ENCODE measurements at regions not wholly inside any gene's neighbourhood (a gene's known extent, or its start where the extent isn't known, plus 50 kb on each side); places are given as distances from the start of the nearest gene placed in this dataset.

- no peaks in the 10 kb centered on the region for H3K27me3 ChIP-seq (ENCODE audit: control insufficient read depth in 1 of 2, insufficient read depth in 2 of 2, low read length in 2 of 2)
- H3K4me1 ChIP-seq (ENCODE audit: insufficient read depth, low read length): no peaks in the 10 kb centered on the region
- ChIA-PET POLR2A (no interaction called here), CTCF (no interaction called here)
- TF ChIP-seq, protein P1, sequence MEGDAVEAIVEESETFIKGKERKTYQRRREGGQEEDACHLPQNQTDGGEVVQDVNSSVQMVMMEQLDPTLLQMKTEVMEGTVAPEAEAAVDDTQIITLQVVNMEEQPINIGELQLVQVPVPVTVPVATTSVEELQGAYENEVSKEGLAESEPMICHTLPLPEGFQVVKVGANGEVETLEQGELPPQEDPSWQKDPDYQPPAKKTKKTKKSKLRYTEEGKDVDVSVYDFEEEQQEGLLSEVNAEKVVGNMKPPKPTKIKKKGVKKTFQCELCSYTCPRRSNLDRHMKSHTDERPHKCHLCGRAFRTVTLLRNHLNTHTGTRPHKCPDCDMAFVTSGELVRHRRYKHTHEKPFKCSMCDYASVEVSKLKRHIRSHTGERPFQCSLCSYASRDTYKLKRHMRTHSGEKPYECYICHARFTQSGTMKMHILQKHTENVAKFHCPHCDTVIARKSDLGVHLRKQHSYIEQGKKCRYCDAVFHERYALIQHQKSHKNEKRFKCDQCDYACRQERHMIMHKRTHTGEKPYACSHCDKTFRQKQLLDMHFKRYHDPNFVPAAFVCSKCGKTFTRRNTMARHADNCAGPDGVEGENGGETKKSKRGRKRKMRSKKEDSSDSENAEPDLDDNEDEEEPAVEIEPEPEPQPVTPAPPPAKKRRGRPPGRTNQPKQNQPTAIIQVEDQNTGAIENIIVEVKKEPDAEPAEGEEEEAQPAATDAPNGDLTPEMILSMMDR (IDR thresholded peaks at IDR 0.05): no peak
- no peaks in the 10 kb centered on the region for H3K27me3 Mint-ChIP-seq
- H3K27ac ChIP-seq (ENCODE audit: low read depth in 1 of 2, low read length in 2 of 2): no peak overlapping the region
- no peaks in the 10 kb centered on the region for H3K4me1 Mint-ChIP-seq (ENCODE audit: low read depth)
- ATAC-seq (ENCODE audit: poor library complexity): no peak
- no peak overlapping the region for H3K4me3 Mint-ChIP-seq
- H3K36me3 Mint-ChIP-seq (ENCODE audit: low read depth): no peaks in the 10 kb centered on the region
- H3K4me3 ChIP-seq (ENCODE audit: low read length): no peak overlapping the region
- peaks cover 0 to 4% of the 10 kb centered on the region in 2 experiments for H3K9me3 ChIP-seq (ENCODE audit: control insufficient read depth in 1 of 2, insufficient read depth in 1 of 2, low read length in 2 of 2)
- DNase-seq: no peak
- H3K9me3 Mint-ChIP-seq: peaks cover 7% of the 10 kb centered on the region
- no peaks in the 10 kb centered on the region for H3K36me3 ChIP-seq (ENCODE audit: insufficient read depth, low read length)
- no peak overlapping the region for H3K27ac Mint-ChIP-seq
- intact Hi-C loops (cut with DNase I, micrococcal nuclease): no loop called here
These were observed 1543.0 kb downstream of the OTOL1 start for GRCh38 chr3:163039636-163040035.

DNA sequence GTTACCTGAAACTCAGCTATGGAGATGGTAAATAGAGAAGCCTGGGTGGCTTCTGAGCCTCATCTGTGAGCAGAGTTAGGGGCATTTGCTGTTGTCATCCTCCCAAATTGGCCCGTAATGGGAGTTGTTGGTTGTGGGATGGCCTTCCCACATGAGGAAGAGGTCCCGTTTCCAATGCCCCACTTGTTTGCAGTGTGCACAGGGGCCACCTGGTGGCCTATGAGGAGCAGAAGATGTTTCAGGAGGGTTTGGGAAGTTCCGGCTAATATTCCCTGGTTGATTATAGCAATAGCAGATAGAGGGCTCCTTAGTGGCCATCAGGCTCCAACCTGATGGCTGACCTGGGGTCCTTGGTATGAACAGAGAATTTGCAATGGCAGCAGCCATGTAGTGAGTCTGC lies 1546.5 kb downstream of the OTOL1 start:
- ATAC-seq (ENCODE audit: poor library complexity): no peak
- no peak overlapping the region for H3K27ac Mint-ChIP-seq

GRCh38 chr3:163045945-163046344 lies 1549.3 kb downstream of the OTOL1 start:
- TF ChIP-seq, protein P1 (IDR thresholded peaks at IDR 0.05): no peak
- no peak overlapping the region for H3K27ac Mint-ChIP-seq
- no peaks in the 10 kb centered on the region for H3K4me1 ChIP-seq (ENCODE audit: insufficient read depth, low read length)
- CTCF ChIA-PET: no interaction called here
- H3K4me3 Mint-ChIP-seq: no peak overlapping the region
- H3K4me1 Mint-ChIP-seq (ENCODE audit: low read depth): no peaks in the 10 kb centered on the region
- H3K27me3 ChIP-seq (ENCODE audit: control insufficient read depth in 1 of 2, insufficient read depth in 2 of 2, low read length in 2 of 2): no peaks in the 10 kb centered on the region
- peaks cover 0 to 8% of the 10 kb centered on the region in 2 experiments for H3K9me3 ChIP-seq (ENCODE audit: control insufficient read depth in 1 of 2, insufficient read depth in 1 of 2, low read length in 2 of 2)
- H3K9me3 Mint-ChIP-seq: peaks cover 7% of the 10 kb centered on the region
- H3K36me3 Mint-ChIP-seq (ENCODE audit: low read depth): no peaks in the 10 kb centered on the region
- no peaks in the 10 kb centered on the region for H3K36me3 ChIP-seq (ENCODE audit: insufficient read depth, low read length)
- no peaks in the 10 kb centered on the region for H3K27me3 Mint-ChIP-seq
- POLR2A ChIA-PET: no interaction called here
- DNase-seq (no peak), ATAC-seq (ENCODE audit: poor library complexity) (no peak)
- intact Hi-C loops (cut with DNase I, micrococcal nuclease): no loop called here
- H3K4me3 ChIP-seq (ENCODE audit: low read length): no peak overlapping the region
- no peak overlapping the region for H3K27ac ChIP-seq (ENCODE audit: low read depth in 1 of 2, low read length in 2 of 2)

More for the DNA sequence above, 1546.5 kb downstream of the OTOL1 start:
- Histone ChIP-seq H3K4me3 (ENCODE audit: low read length) (no peak overlapping the region), H3K27ac (ENCODE audit: low read depth in 1 of 2, low read length in 2 of 2) (no peak overlapping the region), H3K36me3 (ENCODE audit: insufficient read depth, low read length) (no peaks in the 10 kb centered on the region), H3K4me1 (ENCODE audit: insufficient read depth, low read length) (no peaks in the 10 kb centered on the region), H3K9me3 (ENCODE audit: control insufficient read depth in 1 of 2, insufficient read depth in 1 of 2, low read length in 2 of 2) (peaks cover 0 to 10% of the 10 kb centered on the region in 2 experiments), H3K27me3 (ENCODE audit: control insufficient read depth in 1 of 2, insufficient read depth in 2 of 2, low read length in 2 of 2) (no peaks in the 10 kb centered on the region)
- TF ChIP-seq, protein P1 (IDR thresholded peaks at IDR 0.05): no peak
- no peak for DNase-seq
- no peaks in the 10 kb centered on the region for H3K27me3 Mint-ChIP-seq
- POLR2A ChIA-PET: no interaction called here
- H3K4me1 Mint-ChIP-seq (ENCODE audit: low read depth): no peaks in the 10 kb centered on the region
- peaks cover 9% of the 10 kb centered on the region for H3K9me3 Mint-ChIP-seq
- H3K36me3 Mint-ChIP-seq (ENCODE audit: low read depth): no peaks in the 10 kb centered on the region
- intact Hi-C loops (cut with DNase I, micrococcal nuclease): no loop called here
- CTCF ChIA-PET: no interaction called here
- no peak overlapping the region for H3K4me3 Mint-ChIP-seq

Data from CD4-positive, alpha-beta T cell (primary cell).